ENCODE measurements at regions not wholly inside any gene's neighbourhood (a gene's known extent, or its start where the extent isn't known, plus 50 kb on each side); places are given as distances from the start of the nearest gene placed in this dataset.

DNA sequence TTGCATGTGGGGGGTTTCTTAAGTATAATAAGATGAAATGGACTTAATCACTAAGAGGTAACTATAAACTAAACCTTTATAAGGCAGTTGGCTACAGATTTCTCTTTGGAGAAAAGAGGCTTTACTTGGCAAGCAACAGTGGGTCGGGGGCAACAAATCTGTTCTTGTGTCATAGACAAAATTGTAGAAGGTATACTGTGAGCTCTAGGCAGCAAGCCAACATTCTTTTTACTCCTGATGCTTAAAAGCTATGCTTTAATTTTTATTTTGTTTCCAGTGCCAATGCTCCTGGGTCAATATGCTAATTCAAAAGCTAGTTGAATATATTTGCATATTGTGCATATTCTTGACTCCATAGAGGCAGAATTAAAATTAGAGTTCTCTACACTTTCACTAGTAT is 495.4 kb downstream of the BTBD3 start:
- TF ChIP-seq POLR2A (IDR thresholded peaks at IDR 0.05): no peak
- TF ChIP-seq, protein P1, sequence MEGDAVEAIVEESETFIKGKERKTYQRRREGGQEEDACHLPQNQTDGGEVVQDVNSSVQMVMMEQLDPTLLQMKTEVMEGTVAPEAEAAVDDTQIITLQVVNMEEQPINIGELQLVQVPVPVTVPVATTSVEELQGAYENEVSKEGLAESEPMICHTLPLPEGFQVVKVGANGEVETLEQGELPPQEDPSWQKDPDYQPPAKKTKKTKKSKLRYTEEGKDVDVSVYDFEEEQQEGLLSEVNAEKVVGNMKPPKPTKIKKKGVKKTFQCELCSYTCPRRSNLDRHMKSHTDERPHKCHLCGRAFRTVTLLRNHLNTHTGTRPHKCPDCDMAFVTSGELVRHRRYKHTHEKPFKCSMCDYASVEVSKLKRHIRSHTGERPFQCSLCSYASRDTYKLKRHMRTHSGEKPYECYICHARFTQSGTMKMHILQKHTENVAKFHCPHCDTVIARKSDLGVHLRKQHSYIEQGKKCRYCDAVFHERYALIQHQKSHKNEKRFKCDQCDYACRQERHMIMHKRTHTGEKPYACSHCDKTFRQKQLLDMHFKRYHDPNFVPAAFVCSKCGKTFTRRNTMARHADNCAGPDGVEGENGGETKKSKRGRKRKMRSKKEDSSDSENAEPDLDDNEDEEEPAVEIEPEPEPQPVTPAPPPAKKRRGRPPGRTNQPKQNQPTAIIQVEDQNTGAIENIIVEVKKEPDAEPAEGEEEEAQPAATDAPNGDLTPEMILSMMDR (IDR thresholded peaks at IDR 0.05 in 8 of 11, conservative IDR thresholded peaks at IDR 0.05 in 3 of 11): no peak
